ENCODE measurements at regions not wholly inside any gene's neighbourhood (a gene's known extent, or its start where the extent isn't known, plus 50 kb on each side); places are given as distances from the start of the nearest gene placed in this dataset.

- no peak for DNase-seq (ENCODE audit: low read depth)
- TF ChIP-seq CTCF (conservative IDR thresholded peaks at IDR 0.05; ENCODE audit: low read depth, low read length): peak; percentile 33
Measured at GRCh38 chr3:153625506-153625905, 463.5 kb downstream of the RAP2B start.

GRCh38 chr3:153626158-153626557 lies 464.1 kb downstream of the RAP2B start:
- no peak overlapping the region for H3K4me3 ChIP-seq (ENCODE audit: low read depth, low read length)
- no peak for DNase-seq (ENCODE audit: low read depth)
- no peak for TF ChIP-seq CTCF (conservative IDR thresholded peaks at IDR 0.05; ENCODE audit: low read depth, low read length)

More at GRCh38 chr3:153625506-153625905, 463.5 kb downstream of the RAP2B start:
- no peak overlapping the region for H3K4me3 ChIP-seq (ENCODE audit: low read depth, low read length)

GRCh38 chr3:153628591-153628990 lies 466.6 kb downstream of the RAP2B start:
- DNase-seq (ENCODE audit: low read depth): no peak
- no peak overlapping the region for H3K4me3 ChIP-seq (ENCODE audit: low read depth, low read length)
- no peak for TF ChIP-seq CTCF (conservative IDR thresholded peaks at IDR 0.05; ENCODE audit: low read depth, low read length)

GRCh38 chr3:153629148-153629547 lies 467.1 kb downstream of the RAP2B start:
- TF ChIP-seq CTCF (conservative IDR thresholded peaks at IDR 0.05; ENCODE audit: low read depth, low read length): no peak
- H3K4me3 ChIP-seq (ENCODE audit: low read depth, low read length): no peak overlapping the region
- DNase-seq (ENCODE audit: low read depth): no peak

- TF ChIP-seq CTCF (conservative IDR thresholded peaks at IDR 0.05; ENCODE audit: low read depth, low read length): no peak
Measured at GRCh38 chr3:153631102-153631501, 469.1 kb downstream of the RAP2B start.

GRCh38 chr3:153631664-153632063 lies 469.6 kb downstream of the RAP2B start:
- DNase-seq (ENCODE audit: low read depth): no peak
- no peak for TF ChIP-seq CTCF (conservative IDR thresholded peaks at IDR 0.05; ENCODE audit: low read depth, low read length)
- no peak overlapping the region for H3K4me3 ChIP-seq (ENCODE audit: low read depth, low read length)

More at GRCh38 chr3:153631102-153631501, 469.1 kb downstream of the RAP2B start:
- H3K4me3 ChIP-seq (ENCODE audit: low read depth, low read length): no peak overlapping the region
- no peak for DNase-seq (ENCODE audit: low read depth)

GRCh38 chr3:153633407-153633806 lies 471.4 kb downstream of the RAP2B start:
- no peak for DNase-seq (ENCODE audit: low read depth)
- no peak for TF ChIP-seq CTCF (conservative IDR thresholded peaks at IDR 0.05; ENCODE audit: low read depth, low read length)
- H3K4me3 ChIP-seq (ENCODE audit: low read depth, low read length): no peak overlapping the region

All from choroid plexus epithelial cell (primary cell).